Muscle of back (tissue), 3 donors: ENCODE measurements at regions not wholly inside any gene's neighbourhood (a gene's known extent, or its start where the extent isn't known, plus 50 kb on each side); places are given as distances from the start of the nearest gene placed in this dataset.
"Not testable (repeated sequence)": the region's sequence is repeated elsewhere in the genome, so short reads cannot be mapped to it uniquely, and the experiment has no call there.

Experiments used
- DNase-seq, 3 donors: peaks; one replicate each; pipeline versions ENCODE4 v3.0.0 to v3.0.0-alpha.2; 2013

DNA sequence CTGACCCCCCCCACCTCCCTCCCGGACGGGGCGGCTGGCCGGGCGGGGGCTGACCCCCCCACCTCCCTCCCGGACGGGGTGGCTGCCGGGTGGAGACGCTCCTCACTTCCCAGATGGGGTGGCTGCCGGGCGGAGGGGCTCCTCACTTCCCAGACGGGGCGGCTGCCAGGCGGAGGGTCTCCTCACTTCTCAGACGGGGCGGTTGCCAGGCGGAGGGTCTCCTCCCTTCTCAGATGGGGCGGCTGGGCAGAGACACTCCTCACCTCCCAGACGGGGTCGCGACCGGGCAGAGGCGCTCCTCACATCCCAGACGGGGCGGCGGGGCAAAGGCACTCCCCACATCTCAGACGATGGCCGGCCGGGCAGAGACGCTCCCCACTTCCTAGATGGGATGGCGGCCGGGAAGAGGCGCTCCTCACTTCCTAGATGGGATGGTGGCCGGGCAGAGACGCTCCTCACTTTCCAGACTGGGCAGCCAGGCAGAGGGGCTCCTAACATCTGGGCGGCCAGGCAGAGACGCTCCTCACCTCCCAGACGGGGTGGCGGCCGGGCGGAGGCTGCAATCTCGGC is 597.6 kb downstream of the ZEB2 start:
- not testable (repeated sequence) for DNase-seq

DNA sequence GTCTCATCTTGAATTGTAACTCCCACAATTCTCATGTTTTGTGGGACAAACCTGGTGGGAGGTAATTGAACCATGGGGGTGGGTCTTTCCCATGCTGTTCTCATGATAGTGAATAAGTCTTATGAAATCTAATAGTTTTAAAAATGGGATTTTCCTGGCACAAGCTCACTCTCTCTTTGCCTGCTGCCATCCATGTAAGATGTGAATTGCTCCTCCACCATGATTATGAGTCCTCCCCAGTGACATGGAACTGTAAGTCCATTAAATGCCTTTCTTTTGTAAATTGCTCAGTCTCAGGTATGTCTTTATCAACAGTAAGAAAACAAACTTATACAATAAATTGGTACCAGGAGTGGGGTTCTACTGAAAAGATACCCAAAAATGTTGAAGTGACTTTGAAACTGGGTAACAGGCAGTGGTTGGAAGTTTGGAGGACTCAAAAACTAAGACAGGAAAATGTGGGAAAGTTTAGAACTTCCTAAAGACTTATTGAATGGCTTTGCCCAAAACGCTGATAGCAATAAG is 601.4 kb downstream of the ZEB2 start:
- no peak for DNase-seq

GRCh38 chr2:143916781-143917180 is 603.1 kb downstream of the ZEB2 start:
- no peak for DNase-seq

DNA sequence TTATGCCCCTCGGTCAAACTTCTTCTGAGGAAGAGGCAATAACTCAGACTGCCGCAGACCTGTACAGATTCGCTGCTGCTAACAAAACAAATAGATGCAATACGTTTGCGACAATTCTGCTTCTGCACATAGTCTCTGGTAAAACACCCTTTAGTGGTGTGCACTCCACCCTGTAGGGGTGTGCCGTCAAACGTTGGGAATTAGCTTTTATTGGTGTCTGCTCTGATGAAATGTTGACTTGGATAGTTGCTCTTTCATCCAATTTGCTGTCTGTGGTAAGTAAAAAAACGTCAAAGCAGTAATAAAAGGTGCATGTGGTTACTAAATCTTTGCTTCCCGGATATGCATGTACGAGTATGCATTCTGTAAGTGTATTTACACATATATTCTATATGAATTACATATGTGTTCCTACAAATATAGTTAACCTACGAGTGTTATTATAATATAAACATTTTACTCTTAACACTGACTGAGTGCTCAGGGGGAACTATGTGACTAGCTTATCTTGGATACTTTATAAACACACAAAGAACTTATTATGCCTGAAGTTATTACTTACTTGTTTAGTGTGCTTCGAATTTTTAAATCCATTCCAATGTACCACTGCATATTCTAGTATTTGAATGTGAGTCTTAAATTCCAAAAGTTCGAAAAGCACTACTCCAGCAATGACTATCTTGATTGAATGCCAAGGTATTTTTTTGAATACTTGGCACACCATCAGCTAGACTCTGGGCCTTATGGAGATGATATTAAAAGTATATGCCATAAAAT is 610.2 kb downstream of the ZEB2 start:
- peak in 2 of 3 donors; percentile 13 to 31 for DNase-seq

GRCh38 chr2:143908843-143909242 is 611.1 kb downstream of the ZEB2 start:
- DNase-seq: no peak

GRCh38 chr2:143907801-143908200 is 612.1 kb downstream of the ZEB2 start:
- DNase-seq: peak in 1 of 3 donors; percentile 29

DNA sequence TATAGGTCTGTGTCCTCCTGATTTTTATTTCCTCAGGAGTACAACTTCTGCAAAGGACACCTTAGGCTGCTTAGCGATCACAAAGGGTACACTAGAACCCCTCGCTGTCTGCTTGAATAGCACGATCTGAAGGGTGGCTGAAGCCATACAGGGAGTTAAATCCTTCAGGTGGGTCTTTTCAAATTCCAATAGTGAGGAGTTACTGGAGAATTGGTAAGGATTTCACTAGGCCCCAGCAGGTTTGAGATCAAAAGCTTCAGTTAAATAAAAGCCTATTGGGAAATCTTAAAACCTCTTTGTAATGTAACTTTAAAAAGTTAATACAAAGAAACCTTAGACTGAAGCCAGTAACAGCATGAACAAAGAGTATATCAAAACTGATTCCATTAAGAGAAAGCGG is 613.1 kb downstream of the ZEB2 start:
- DNase-seq: no peak

GRCh38 chr2:143905587-143905986 is 614.3 kb downstream of the ZEB2 start:
- no peak for DNase-seq

- peak; percentile 23 to 43 (median 27) for DNase-seq
These were observed 616.6 kb downstream of the ZEB2 start for GRCh38 chr2:143903172-143903856.

DNA sequence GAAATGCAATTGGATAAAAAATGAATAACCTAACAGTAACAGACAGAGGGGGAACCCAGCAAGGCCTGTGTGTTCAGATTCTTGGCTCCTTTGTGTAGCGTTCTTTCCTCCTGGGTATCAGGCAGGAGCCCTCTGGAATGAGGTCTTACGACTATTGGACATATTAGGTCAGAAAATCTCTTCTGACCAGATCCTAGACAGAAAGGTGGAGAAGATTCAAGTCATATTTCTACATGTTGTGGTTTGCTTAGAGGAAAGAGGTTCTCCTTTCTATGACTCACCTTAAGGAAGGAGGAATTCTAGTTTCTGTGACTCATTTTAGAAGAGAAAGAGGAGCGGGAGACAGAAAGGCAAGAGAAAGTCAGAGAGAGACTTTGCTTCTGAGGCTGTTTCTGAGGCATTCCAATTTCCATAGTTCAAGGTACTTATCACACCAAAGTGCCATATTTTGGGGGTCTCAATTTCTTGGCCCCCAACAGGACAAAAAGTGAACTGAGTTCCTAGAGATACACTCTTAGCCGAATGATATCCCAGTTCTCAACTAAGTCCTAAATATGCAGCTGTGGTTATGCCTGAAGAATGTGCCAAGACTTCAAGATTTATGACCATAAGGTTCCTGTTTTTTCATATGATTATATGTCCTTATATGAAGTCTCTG is 618.6 kb downstream of the ZEB2 start:
- peak in 2 of 3 donors; percentile 11 to 82 for DNase-seq

DNA sequence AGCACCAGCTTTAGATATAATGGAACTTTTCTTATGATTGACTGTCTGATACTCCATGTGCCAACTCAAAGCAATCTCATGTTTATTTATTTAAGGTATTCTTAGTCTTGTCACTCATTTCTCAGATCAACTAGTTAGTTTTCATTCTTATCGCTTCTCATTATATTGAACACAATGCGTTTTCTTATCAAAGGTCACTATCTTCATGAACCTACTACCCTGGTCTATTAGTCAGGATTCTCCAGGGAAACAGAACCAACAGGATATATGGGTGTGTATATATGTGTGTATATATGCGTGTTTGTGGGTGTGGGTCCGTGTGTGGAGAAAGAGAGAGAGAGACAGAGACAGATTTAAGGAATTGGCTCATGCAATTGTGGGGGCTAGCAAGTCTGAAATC is 619.9 kb downstream of the ZEB2 start:
- no peak for DNase-seq

- no peak for DNase-seq
These were observed 626.5 kb downstream of the ZEB2 start for GRCh38 chr2:143893371-143893770.

GRCh38 chr2:143891879-143892308 is 628.0 kb downstream of the ZEB2 start:
- DNase-seq: no peak

GRCh38 chr2:143890798-143891197 is 629.1 kb downstream of the ZEB2 start:
- DNase-seq: no peak

DNA sequence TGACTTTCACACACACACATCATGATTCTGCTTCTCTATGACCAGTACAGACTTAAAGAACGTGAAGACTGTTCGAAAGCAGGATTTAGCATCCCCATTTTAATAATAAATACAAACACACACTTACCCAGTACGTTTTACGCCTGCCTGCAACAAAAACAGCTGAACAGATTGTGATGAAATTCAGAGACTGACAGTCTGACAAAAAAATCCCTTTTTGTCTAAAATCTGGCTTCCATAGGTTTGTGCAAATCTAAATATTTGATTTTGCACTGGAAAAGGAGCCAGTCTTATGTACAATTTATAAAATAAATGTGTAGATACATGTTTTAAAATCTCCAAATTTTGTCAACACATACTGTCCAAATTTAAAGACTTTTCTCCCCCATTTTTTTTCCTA is 630.7 kb downstream of the ZEB2 start:
- DNase-seq: no peak

DNA sequence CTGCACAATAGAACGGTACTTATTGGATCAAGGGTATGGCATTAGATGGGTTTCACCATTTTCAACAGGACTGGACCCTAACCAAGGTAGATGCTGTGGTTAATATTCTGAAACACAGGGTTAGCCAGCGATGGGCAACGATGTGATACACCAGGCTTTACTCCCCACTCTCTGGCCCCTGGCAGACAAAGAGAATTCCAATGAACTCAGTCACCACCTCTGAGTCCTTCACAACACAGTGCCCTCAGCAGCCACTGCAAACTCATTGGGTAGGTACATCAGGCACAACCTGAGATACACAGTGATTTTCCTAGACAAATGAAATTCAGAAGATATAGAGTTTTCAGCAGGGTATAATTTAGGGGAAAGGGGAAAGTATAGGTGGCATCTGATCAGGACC is 634.5 kb downstream of the ZEB2 start:
- DNase-seq: no peak

DNA sequence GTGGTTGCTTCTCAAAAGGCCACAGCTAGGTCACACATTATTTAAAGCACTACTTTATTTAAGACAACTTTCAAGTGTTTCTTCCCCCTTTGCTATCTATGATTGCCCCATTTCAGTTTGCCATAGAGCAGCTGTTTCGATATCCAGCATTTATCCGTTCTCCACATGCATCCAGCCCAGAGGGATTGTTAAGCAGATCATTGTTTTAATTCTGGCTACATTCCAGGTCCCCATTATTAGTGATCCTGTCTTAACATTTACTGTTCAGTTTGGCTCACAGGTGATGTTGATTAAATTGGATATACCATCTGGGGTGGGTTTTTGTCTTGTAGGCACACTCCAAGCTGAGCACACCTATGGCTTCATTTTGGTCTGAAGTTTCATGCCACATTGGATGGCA is 638.7 kb downstream of the ZEB2 start:
- DNase-seq: no peak

DNA sequence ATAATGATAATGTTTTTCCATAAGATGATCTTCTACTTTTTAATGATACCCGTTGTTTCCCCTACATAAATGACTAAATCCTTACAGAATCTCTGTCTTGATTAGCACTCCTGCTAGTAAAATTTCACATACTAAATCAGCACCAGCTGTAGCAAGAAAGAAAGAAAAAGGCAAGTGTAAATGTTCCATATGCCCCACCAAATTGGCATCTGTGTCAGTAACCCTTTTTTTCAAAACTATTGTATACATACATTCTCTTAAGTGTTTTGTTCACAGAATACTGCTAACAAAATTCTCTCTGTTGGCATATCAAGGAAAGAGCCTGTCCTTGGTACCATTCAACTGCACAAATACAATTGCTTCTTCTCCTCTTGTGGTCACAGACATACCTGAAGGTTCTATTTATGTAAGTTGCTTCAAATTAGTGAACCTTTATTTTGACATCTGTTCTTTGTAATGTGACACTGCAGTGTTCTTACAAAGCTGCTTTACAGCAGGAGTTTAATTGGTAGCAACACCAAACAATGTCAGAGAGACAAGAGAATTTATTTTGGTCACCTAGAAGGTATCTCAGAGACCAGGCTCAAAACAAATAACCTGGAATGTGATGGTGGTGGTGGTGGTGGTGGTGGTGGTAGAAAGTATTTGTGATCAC is 641.9 kb downstream of the ZEB2 start:
- DNase-seq: no peak

- DNase-seq: no peak
These were observed 642.9 kb downstream of the ZEB2 start for GRCh38 chr2:143877056-143877455.

DNA sequence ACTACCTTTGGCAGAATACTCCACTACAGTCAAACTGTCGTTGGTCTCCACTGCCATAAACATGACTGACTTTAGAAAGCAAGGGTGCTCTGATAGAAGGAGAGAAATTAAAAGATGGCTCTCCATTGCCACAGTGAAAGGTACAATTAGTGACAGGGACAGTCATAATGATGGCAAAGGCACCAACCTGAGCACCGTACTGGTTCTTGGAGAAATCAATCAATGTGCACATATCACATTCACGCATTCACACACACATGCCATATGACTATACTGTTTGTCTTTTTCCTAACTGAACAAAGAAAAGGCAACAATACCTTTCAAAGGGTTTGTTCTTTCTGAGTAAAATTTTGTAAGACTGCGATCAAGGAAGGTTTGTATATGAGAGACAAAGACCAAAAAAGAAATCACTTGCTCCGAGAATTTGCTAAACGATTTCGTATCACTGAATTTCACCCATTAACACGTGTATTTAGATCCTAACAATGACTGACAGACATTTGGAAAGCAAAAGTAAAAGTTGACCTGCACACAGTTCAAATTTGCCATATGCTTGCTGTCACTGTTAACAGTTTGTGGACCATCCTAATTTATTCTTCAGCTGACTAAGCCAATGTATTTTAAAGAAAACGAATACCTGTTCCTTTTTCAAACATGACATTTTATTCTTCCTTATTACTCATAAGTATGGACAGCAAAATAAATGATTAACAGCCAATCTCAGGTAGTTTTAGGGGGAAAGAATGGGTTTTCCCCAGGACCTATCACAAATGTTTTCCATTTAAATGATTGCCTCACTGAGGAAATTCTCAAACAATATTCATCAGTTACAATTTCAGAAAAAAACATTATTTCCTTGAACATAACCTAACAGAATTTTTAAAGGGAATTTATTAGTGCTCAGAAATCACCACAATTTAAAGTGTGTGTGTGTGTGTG is 644.4 kb downstream of the ZEB2 start:
- no peak for DNase-seq

DNA sequence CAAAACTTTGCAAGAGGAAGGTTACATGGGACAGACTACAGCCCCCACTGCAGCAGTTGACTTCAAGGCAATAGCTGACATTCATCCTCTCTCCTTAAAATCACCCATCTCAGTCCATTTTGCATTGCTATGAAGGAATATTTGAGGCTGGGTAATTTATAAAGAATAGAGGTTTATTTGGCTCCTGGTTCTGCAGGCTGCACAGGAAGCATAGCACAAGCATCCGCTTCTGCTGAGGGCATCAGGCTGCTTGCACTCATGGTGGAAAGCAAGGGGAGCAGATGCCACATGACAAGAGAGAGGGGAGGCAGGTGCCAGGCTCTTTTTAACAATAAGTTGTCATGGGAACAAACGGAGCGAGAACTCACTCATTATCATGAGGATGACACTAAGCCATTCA is 646.0 kb downstream of the ZEB2 start:
- DNase-seq: no peak
